Keratinocyte (primary cell): ENCODE measurements at regions not wholly inside any gene's neighbourhood (a gene's known extent, or its start where the extent isn't known, plus 50 kb on each side); places are given as distances from the start of the nearest gene placed in this dataset.

Experiments
- CTCF ChIP-seq, 3 experiments: IDR thresholded peaks in 1 of 3; conservative IDR thresholded peaks in 1 of 3; optimal IDR thresholded peaks in 1 of 3; 2 replicates in 2 of 3; 3 replicates in 1 of 3; pipeline versions ENCODE3 to v1.5.1; 2011; ENCODE audit warnings: low read length in 3 of 3, mild to moderate bottlenecking in 3 of 3, moderate library complexity in 2 of 3, control low read depth in 1 of 3, inconsistent platforms in 1 of 3; ENCODE audit not compliant: insufficient read depth in 2 of 3; ENCODE audit errors: extremely low read depth in 1 of 3
- EZH2 ChIP-seq: IDR thresholded peaks from one replicate; pipeline ENCODE4 v1.6.1; 2012; ENCODE audit warnings: inconsistent platforms, mild to moderate bottlenecking, low read length, moderate library complexity

- no peak for TF ChIP-seq CTCF (optimal IDR thresholded peaks at IDR 0.05 in 1 of 3, IDR thresholded peaks at IDR 0.05 in 1 of 3, conservative IDR thresholded peaks at IDR 0.05 in 1 of 3; ENCODE audit: extremely low read depth in 1 of 3, insufficient read depth in 2 of 3, low read length in 3 of 3)
- no peak for TF ChIP-seq EZH2
Observed at GRCh38 chr18:2027756-2028155, 543.5 kb downstream of the METTL4 start.
